Aorta (tissue), 5 donors: ENCODE measurements at regions not wholly inside any gene's neighbourhood (a gene's known extent, or its start where the extent isn't known, plus 50 kb on each side); places are given as distances from the start of the nearest gene placed in this dataset.

Experiments used
- ATAC-seq: fragments of 200-7000 bp; cut with Tn5 transposase; one replicate; pipeline ENCODE4 v1.9.1; 2022; ENCODE audit warnings: moderate library complexity; ENCODE audit not compliant: low FRiP score
- DNase-seq, 2 donors: peaks; one replicate each; pipeline ENCODE4 v3.0.0-alpha.2; 2020
- H3K27ac ChIP-seq, 2 donors: one replicate each; pipeline ENCODE4 v1.5.1; 2013; ENCODE audit warnings: low read length in 2 of 2, mild to moderate bottlenecking in 2 of 2, moderate library complexity in 2 of 2, control low read depth in 1 of 2, inconsistent platforms in 1 of 2, low read depth in 1 of 2
- H3K27me3 ChIP-seq, 2 donors: one replicate each; pipeline ENCODE4 v1.6.1; 2013; ENCODE audit warnings: control low read depth in 1 of 2, low read length in 1 of 2, mild to moderate bottlenecking in 1 of 2, moderate library complexity in 1 of 2; ENCODE audit not compliant: insufficient read depth in 2 of 2, control insufficient read depth in 1 of 2
- H3K36me3 ChIP-seq, 2 donors: one replicate each; pipeline ENCODE4 v1.6.1; 2013; ENCODE audit warnings: control low read depth in 1 of 2, low read length in 1 of 2, mild to moderate bottlenecking in 1 of 2; ENCODE audit not compliant: insufficient read depth in 2 of 2, control insufficient read depth in 1 of 2
- H3K4me1 ChIP-seq, 2 donors: one replicate each; pipeline ENCODE4 v1.6.1; 2013; ENCODE audit warnings: low read length in 2 of 2, control low read depth in 1 of 2, mild to moderate bottlenecking in 1 of 2, moderate library complexity in 1 of 2; ENCODE audit not compliant: insufficient read depth in 2 of 2, control insufficient read depth in 1 of 2
- H3K4me3 ChIP-seq, 2 donors: one replicate each; pipeline ENCODE4 v1.5.1; 2013; ENCODE audit warnings: low read length in 2 of 2, control low read depth in 1 of 2, mild to moderate bottlenecking in 1 of 2
- H3K9me3 ChIP-seq: one replicate; pipeline ENCODE4 v1.6.1; 2013; ENCODE audit warnings: mild to moderate bottlenecking, low read length; ENCODE audit not compliant: control insufficient read depth
- WGBS, 2 donors: extraction: QIAGEN DNeasy Blood & Tissue Kit; methylation state at CpG; one replicate each; pipeline ENCODE4 v1.1.7; 2013; 5-methylcytosine and 5-hydroxymethylcytosine counted together
- intact Hi-C, 2 donors: fragments of 100-400 bp; cut with DNase I; formaldehyde crosslinking; loops; one replicate each; pipeline versions ENCODE4 v1.14.2 to v1.15.0; 2022
- donor health status: healthy with polysubstance abuse.
- donor health status: Bipolar disorder and iron deficiency.
- donor health status: DM: no; HTN: no; CAD: no.
- donor health status: DM: no; HTN: no; CAD: no.
- donor health status: DM: yes; HTN: yes; CAD: no.

DNA sequence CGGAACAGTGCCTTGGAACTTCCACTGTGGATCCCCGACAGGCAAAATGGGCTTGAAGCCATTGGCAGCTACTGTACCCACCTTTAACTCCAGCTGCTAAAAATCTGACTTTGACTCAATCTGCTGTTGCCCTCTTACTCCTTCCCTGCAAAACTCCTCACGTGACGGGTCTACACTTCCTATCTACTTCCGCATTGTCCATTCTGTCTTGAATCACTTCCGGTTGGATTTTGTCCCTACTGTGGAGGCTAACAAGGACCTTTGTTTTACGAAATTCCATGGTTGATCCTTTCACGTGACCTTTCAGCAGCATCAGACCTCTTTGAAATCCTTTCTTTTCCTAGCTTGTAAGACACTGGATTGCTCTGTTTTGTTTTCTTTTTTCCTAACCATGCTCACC, 268.4 kb downstream of the PRDM2 start:
- intact Hi-C loops: no loop called here
- no peak overlapping the region for H3K4me3 ChIP-seq
- H3K27ac ChIP-seq: no peak overlapping the region
- no peaks in the 10 kb centered on the region for H3K36me3 ChIP-seq
- 86 to 88% methylated on average over 8 of the region's 8 CpGs for WGBS, 2 donors
- DNase-seq: no peak
- H3K4me1 ChIP-seq: no peaks in the 10 kb centered on the region
- peaks cover 5% of the 10 kb centered on the region for H3K9me3 ChIP-seq
- no peaks in the 10 kb centered on the region for H3K27me3 ChIP-seq
- no peak for ATAC-seq

DNA sequence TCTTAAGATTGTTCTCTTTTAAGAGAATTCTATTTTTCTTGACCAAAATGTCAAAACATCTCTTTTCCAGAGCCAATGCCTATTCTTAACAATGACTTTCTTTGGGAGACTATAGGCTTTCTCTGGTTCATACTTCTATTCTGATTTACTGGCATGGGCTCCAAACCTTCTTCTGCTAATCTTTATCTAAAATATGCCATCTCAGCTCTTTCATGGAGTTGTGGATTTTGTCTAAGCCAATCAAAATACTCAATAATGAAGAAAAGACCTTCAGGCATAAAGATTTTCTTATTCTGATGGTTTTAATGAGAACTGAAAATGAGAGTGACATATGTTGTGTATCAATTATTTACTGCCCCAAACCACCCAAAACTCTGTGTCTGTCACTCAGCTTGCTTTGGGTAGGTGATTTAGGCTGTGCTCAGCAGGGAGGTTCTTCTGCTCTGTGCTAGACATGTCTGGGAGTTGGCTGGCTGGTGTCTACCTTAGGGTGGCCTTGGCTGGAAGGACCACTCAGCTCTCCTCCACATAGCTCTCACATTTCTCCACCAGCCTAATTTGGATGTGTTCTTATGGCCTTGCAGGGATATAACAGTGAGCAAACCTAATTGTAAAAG, 270.8 kb downstream of the PRDM2 start:
- intact Hi-C loops: no loop called here

DNA sequence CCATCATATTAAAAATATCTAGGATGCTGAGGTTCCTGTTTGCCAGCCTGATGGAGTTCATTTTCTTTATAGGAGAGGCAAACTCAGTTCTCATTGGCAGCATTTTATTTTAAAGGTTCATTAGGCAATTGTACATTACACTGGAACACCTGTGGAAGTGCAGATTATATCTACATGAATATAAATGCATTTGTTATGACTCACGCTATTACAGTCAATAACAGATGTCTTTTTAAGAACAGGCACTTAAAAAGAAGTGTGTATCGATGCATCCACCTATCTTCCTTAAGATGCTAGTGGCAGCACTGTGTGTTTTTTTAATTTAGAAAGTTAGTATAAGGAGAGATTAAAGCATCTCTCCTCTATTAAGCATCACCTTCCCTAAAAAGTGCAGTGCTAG, 276.5 kb downstream of the PRDM2 start:
- H3K36me3 ChIP-seq: no peaks in the 10 kb centered on the region
- WGBS, 2 donors: 83 to 89% methylated on average over 2 of the region's 2 CpGs
- H3K27ac ChIP-seq: no peak overlapping the region
- ATAC-seq (no peak), DNase-seq (no peak)
- H3K4me3 ChIP-seq: no peak overlapping the region
- H3K9me3 ChIP-seq: peaks cover 4% of the 10 kb centered on the region
- no peaks in the 10 kb centered on the region for H3K27me3 ChIP-seq
- no peaks in the 10 kb centered on the region for H3K4me1 ChIP-seq
- intact Hi-C loops: no loop called here

More for the DNA sequence above, 270.8 kb downstream of the PRDM2 start:
- DNase-seq: no peak
- no peak for ATAC-seq
- Histone ChIP-seq H3K9me3 (peaks cover 6% of the 10 kb centered on the region), H3K27ac (no peak overlapping the region), H3K4me3 (no peak overlapping the region), H3K27me3 (no peaks in the 10 kb centered on the region), H3K4me1 (no peaks in the 10 kb centered on the region), H3K36me3 (no peaks in the 10 kb centered on the region)

DNA sequence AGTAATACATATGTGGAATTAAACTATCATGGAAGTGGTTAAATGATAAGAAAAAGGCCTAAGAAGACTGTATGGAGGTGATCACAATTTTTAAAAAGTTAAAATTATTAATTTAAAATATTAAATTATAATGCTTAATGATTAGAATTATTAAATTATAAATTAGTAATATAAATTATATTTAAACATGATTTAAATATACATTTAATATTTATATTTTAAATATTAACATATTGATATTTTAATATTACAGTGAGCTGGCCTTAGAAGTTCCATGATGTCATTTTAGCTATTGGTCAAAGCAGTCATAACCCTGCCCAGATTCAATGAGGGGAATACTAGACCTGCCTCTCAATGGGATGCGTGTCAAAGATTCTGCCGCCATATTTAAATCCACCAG, 281.2 kb downstream of the PRDM2 start:
- Histone ChIP-seq H3K9me3 (peaks cover 1% of the 10 kb centered on the region), H3K27me3 (no peaks in the 10 kb centered on the region), H3K4me3 (no peak overlapping the region), H3K36me3 (no peaks in the 10 kb centered on the region), H3K27ac (no peak overlapping the region), H3K4me1 (no peaks in the 10 kb centered on the region)
- WGBS, 2 donors: 93 to 96% methylated on average over 2 of the region's 2 CpGs
- intact Hi-C loops: no loop called here
- no peak for DNase-seq
- no peak for ATAC-seq

DNA sequence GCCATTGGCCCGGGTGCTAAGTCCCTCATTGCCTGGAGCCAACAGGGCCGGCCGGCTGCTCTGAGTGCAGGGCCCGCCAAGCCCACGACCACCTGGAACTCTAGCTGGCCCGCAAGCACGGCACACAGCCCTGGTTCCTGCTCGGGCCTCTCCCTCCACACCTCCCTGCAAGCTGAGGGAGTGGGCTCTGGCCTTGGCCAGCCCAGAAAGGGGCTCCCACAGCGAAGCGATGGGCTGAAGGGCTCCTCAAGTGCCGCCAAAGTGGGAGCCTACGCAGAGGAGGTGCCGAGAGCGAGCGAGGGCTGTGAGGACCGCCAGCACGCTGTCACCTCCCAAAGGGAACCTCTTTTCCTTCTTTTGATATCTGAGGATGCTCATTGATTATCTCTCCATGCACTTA, 283.4 kb downstream of the PRDM2 start:
- no peak for ATAC-seq
- Histone ChIP-seq H3K36me3 (no peaks in the 10 kb centered on the region), H3K9me3 (peaks cover 1% of the 10 kb centered on the region), H3K4me3 (no peak overlapping the region), H3K4me1 (no peaks in the 10 kb centered on the region), H3K27ac (no peak overlapping the region), H3K27me3 (no peaks in the 10 kb centered on the region)
- WGBS, 2 donors: 91 to 92% methylated on average over 17 of the region's 17 CpGs
- intact Hi-C loops: no loop called here
- no peak for DNase-seq

DNA sequence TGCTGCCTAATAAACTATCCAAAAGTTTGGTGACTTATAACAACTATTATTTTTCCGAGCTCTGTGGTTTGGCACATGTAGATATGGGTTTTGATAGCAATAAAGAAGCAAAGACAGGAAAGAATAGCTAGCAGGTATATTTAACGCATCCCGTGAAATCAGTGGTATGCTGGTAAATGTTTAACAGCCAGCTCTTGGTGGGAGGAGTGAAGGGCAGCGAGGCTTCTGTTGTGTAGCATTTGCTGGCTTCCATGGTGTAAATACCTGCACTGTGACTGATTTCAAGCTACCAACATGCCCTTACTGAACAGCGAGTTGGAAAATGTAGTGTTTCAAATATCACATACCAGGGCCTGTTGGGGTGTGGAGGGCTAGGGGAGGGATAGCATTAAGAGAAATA, 291.0 kb downstream of the PRDM2 start:
- Histone ChIP-seq H3K4me1 (no peaks in the 10 kb centered on the region), H3K9me3 (peaks cover 3% of the 10 kb centered on the region), H3K4me3 (no peak overlapping the region), H3K27me3 (no peaks in the 10 kb centered on the region), H3K36me3 (no peaks in the 10 kb centered on the region), H3K27ac (no peak overlapping the region)
- ATAC-seq (no peak), DNase-seq (no peak)
- intact Hi-C loops: no loop called here
- 68 to 70% methylated on average over 5 of the region's 5 CpGs for WGBS, 2 donors

DNA sequence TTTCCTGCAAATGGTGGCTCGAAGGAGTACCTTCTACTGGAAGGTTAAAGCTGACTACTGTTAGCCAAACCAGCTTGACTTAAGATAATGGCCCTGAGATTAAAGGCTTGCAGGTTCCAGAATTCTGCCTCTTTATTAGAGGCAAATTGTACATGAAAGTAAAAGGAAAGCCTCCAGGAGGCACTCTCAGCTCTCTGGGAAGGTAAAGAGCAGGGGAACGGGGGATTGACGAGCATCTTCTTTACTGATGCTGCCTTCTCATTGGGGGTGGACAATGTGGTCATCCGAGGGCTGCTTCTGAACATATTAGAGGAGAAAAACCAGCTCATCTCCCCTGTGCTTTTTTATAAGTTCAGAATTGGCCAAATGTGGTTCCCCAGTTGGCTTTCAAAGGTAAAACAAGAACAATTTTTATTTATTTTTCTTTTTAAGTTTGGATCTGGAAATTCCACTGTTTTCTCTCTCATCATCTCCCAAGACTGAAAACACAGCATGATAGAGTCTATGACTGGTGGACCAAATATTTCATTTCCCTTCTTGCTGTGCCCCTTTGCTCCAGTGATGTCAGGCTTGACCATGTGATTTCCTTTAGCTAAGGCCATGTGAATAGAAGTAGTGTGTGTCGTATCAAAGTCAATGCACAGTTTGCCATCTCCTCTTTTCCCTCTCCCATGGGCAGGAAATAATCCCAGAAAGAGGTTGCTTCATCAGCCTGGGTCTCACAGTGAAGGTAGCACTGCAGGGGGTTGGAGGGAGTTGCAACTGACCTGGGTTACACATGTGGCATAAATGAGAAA, 292.7 kb downstream of the PRDM2 start:
- peaks cover 3% of the 10 kb centered on the region for H3K9me3 ChIP-seq
- H3K27ac ChIP-seq: no peak overlapping the region
- no peaks in the 10 kb centered on the region for H3K36me3 ChIP-seq
- WGBS, 2 donors: 41 to 53% methylated on average over 5 of the region's 5 CpGs
- no peaks in the 10 kb centered on the region for H3K27me3 ChIP-seq
- ATAC-seq: no peak
- intact Hi-C loops: no loop called here
- no peak overlapping the region for H3K4me3 ChIP-seq
- H3K4me1 ChIP-seq: no peaks in the 10 kb centered on the region
- DNase-seq: no peak

DNA sequence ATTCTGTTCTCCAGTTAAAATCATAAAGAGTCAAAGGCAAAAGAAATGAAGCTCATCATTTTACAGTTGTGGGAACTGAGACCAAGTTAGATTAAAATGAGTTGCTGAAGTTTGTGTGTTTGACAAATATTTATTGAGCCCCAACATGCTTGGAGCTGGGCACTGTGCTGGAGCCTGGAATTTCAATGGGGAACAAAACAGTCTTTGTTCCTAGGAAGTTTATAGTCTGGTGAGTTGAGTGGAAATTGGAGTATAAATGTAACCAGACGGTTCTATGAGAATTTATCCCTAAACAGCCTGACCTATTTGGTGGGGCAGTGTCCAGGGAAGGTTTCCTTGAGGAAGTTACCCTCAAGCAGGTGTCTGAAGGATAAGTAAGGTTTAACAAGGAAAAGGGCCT, 294.4 kb downstream of the PRDM2 start:
- Histone ChIP-seq H3K9me3 (peaks cover 3% of the 10 kb centered on the region), H3K36me3 (no peaks in the 10 kb centered on the region), H3K27me3 (no peaks in the 10 kb centered on the region), H3K4me1 (no peaks in the 10 kb centered on the region), H3K27ac (no peak overlapping the region), H3K4me3 (no peak overlapping the region)
- WGBS, 2 donors: 0 to 21% methylated on average over 1 of the region's 1 CpG
- DNase-seq (no peak), ATAC-seq (no peak)
- intact Hi-C loops: no loop called here

DNA sequence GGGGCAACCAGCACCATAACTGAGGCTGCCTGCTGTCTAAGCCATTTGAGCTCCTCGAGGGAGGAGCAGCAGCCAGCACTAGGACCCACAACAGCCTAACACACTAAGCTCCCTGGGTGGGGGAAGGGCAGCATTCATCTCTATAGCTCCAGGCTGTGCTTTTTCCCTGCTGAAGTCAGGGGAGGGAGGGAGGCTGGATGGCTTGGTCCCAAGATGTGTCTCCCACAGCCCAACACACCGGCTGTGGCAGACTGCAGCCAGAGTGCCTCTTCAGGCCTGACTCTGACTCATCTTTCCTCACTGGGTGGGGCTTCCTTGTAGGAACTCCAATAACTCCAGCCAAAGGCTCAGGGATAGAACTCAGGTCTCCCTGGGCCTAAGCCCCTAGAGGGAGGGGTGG, 296.3 kb downstream of the PRDM2 start:
- Histone ChIP-seq H3K4me1 (no peaks in the 10 kb centered on the region), H3K27ac (no peak overlapping the region), H3K9me3 (peaks cover 3% of the 10 kb centered on the region), H3K4me3 (no peak overlapping the region), H3K27me3 (no peaks in the 10 kb centered on the region), H3K36me3 (no peaks in the 10 kb centered on the region)
- DNase-seq: no peak
- intact Hi-C loops: no loop called here
- 46 to 66% methylated on average over 2 of the region's 2 CpGs for WGBS, 2 donors
- ATAC-seq: no peak
